ENCODE measurements at regions not wholly inside any gene's neighbourhood (a gene's known extent, or its start where the extent isn't known, plus 50 kb on each side); places are given as distances from the start of the nearest gene placed in this dataset.
"Not testable (repeated sequence)": the region's sequence is repeated elsewhere in the genome, so short reads cannot be mapped to it uniquely, and the experiment has no call there.

GRCh38 chr5:131107128-131107527 is 57.9 kb downstream of the HINT1 start:
- no peak for ATAC-seq
- Mint-ChIP-seq H3K27me3 (no peaks in the 10 kb centered on the region), H3K36me3 (ENCODE audit: low read depth) (no peaks in the 10 kb centered on the region), H3K4me1 (peaks cover 11% of the 10 kb centered on the region), H3K4me3 (no peak overlapping the region), H3K9me3 (no peaks in the 10 kb centered on the region), H3K27ac (no peak overlapping the region)
- no peak for DNase-seq

- no peaks in the 10 kb centered on the region for H3K27me3 Mint-ChIP-seq
- H3K4me3 Mint-ChIP-seq, result no peak overlapping the region
- no peak for ATAC-seq
- peak overlapping the region; percentile 4 for H3K27ac Mint-ChIP-seq
- H3K4me1 Mint-ChIP-seq, result peaks cover 9% of the 10 kb centered on the region
- DNase-seq, result no peak
- no peaks in the 10 kb centered on the region for H3K36me3 Mint-ChIP-seq (ENCODE audit: low read depth)
- no peaks in the 10 kb centered on the region for H3K9me3 Mint-ChIP-seq
Measured at GRCh38 chr5:131104169-131104808, 60.8 kb downstream of the HINT1 start.

GRCh38 chr5:131096774-131097710 is 68.0 kb downstream of the HINT1 start:
- H3K4me3 Mint-ChIP-seq, result no peak overlapping the region

GRCh38 chr5:131095561-131095960 is 69.5 kb downstream of the HINT1 start:
- H3K27ac Mint-ChIP-seq; H3K4me3 Mint-ChIP-seq; ATAC-seq; DNase-seq; H3K4me1 Mint-ChIP-seq; H3K36me3 Mint-ChIP-seq (ENCODE audit: low read depth); H3K27me3 Mint-ChIP-seq; H3K9me3 Mint-ChIP-seq: not testable (repeated sequence)

More at GRCh38 chr5:131096774-131097710, 68.0 kb downstream of the HINT1 start:
- DNase-seq, result no peak
- Mint-ChIP-seq H3K27me3 (no peaks in the 10 kb centered on the region), H3K4me1 (peaks cover 10% of the 10 kb centered on the region), H3K9me3 (peaks cover 7% of the 10 kb centered on the region), H3K36me3 (ENCODE audit: low read depth) (no peaks in the 10 kb centered on the region), H3K27ac (no peak overlapping the region)
- peak; percentile 93 for ATAC-seq

- DNase-seq (no peak), ATAC-seq (no peak)
- no peak overlapping the region for H3K4me3 Mint-ChIP-seq
- H3K4me1 Mint-ChIP-seq, result no peaks in the 10 kb centered on the region
- peaks cover 13% of the 10 kb centered on the region for H3K9me3 Mint-ChIP-seq
- H3K27me3 Mint-ChIP-seq, result peaks cover 2% of the 10 kb centered on the region
- H3K36me3 Mint-ChIP-seq (ENCODE audit: low read depth), result no peaks in the 10 kb centered on the region
- no peak overlapping the region for H3K27ac Mint-ChIP-seq
Measured at GRCh38 chr5:131084436-131084835, 80.6 kb downstream of the HINT1 start.

- no peak overlapping the region for H3K4me3 Mint-ChIP-seq
- H3K9me3 Mint-ChIP-seq, result peaks cover 7% of the 10 kb centered on the region
- H3K36me3 Mint-ChIP-seq (ENCODE audit: low read depth), result no peaks in the 10 kb centered on the region
- H3K4me1 Mint-ChIP-seq, result peaks cover 15% of the 10 kb centered on the region
- H3K27me3 Mint-ChIP-seq, result no peaks in the 10 kb centered on the region
- no peak for DNase-seq
- ATAC-seq, result no peak
- no peak overlapping the region for H3K27ac Mint-ChIP-seq
Measured at GRCh38 chr5:131081913-131082488, 83.1 kb downstream of the HINT1 start.

- Mint-ChIP-seq H3K4me3 (no peak overlapping the region), H3K9me3 (peaks cover under 1% of the 10 kb centered on the region), H3K4me1 (peaks cover 19% of the 10 kb centered on the region), H3K27ac (no peak overlapping the region), H3K27me3 (no peaks in the 10 kb centered on the region), H3K36me3 (ENCODE audit: low read depth) (no peaks in the 10 kb centered on the region)
- DNase-seq (no peak), ATAC-seq (no peak)
Measured at GRCh38 chr5:131081374-131081773, 83.7 kb downstream of the HINT1 start.

- ATAC-seq (no peak), DNase-seq (no peak)
- H3K4me3 Mint-ChIP-seq, result no peak overlapping the region
- H3K9me3 Mint-ChIP-seq, result peaks cover 11% of the 10 kb centered on the region
- no peak overlapping the region for H3K27ac Mint-ChIP-seq
- H3K27me3 Mint-ChIP-seq, result no peaks in the 10 kb centered on the region
- peaks cover 19% of the 10 kb centered on the region for H3K4me1 Mint-ChIP-seq
- no peaks in the 10 kb centered on the region for H3K36me3 Mint-ChIP-seq (ENCODE audit: low read depth)
Measured at GRCh38 chr5:131079232-131079631, 85.8 kb downstream of the HINT1 start.

GRCh38 chr5:131068893-131069643 is 96.0 kb downstream of the HINT1 start:
- Mint-ChIP-seq H3K4me1 (peaks cover 49% of the 10 kb centered on the region), H3K27ac (peak overlapping the region; percentile 58)
- peak; percentile 36 for DNase-seq

GRCh38 chr5:131068076-131068475 is 97.0 kb downstream of the HINT1 start:
- peaks cover 49% of the 10 kb centered on the region for H3K4me1 Mint-ChIP-seq
- no peak for DNase-seq
- H3K4me3 Mint-ChIP-seq, result no peak overlapping the region
- H3K27me3 Mint-ChIP-seq, result no peaks in the 10 kb centered on the region
- peaks cover 13% of the 10 kb centered on the region for H3K9me3 Mint-ChIP-seq
- H3K36me3 Mint-ChIP-seq (ENCODE audit: low read depth), result peaks cover 5% of the 10 kb centered on the region
- no peak overlapping the region for H3K27ac Mint-ChIP-seq
- no peak for ATAC-seq

More at GRCh38 chr5:131068893-131069643, 96.0 kb downstream of the HINT1 start:
- no peak overlapping the region for H3K4me3 Mint-ChIP-seq
- no peaks in the 10 kb centered on the region for H3K27me3 Mint-ChIP-seq
- ATAC-seq, result peak; percentile 98
- H3K9me3 Mint-ChIP-seq, result peaks cover 13% of the 10 kb centered on the region
- peaks cover 5% of the 10 kb centered on the region for H3K36me3 Mint-ChIP-seq (ENCODE audit: low read depth)

GRCh38 chr5:131067636-131068035 is 97.4 kb downstream of the HINT1 start:
- peaks cover 49% of the 10 kb centered on the region for H3K4me1 Mint-ChIP-seq
- H3K9me3 Mint-ChIP-seq, result peaks cover 18% of the 10 kb centered on the region
- no peak overlapping the region for H3K27ac Mint-ChIP-seq
- H3K36me3 Mint-ChIP-seq (ENCODE audit: low read depth), result peaks cover 5% of the 10 kb centered on the region
- no peaks in the 10 kb centered on the region for H3K27me3 Mint-ChIP-seq
- DNase-seq (no peak), ATAC-seq (no peak)
- no peak overlapping the region for H3K4me3 Mint-ChIP-seq

GRCh38 chr5:131064669-131065371 is 100.2 kb downstream of the HINT1 start:
- no peak overlapping the region for H3K27ac Mint-ChIP-seq
- no peak overlapping the region for H3K4me3 Mint-ChIP-seq
- H3K27me3 Mint-ChIP-seq, result no peaks in the 10 kb centered on the region
- peaks cover 18% of the 10 kb centered on the region for H3K9me3 Mint-ChIP-seq
- peak; percentile 69 for ATAC-seq
- peaks cover 41% of the 10 kb centered on the region for H3K4me1 Mint-ChIP-seq
- H3K36me3 Mint-ChIP-seq (ENCODE audit: low read depth), result peaks cover 5% of the 10 kb centered on the region
- no peak for DNase-seq

GRCh38 chr5:131042021-131042789 is 122.9 kb downstream of the HINT1 start:
- no peak overlapping the region for H3K27ac Mint-ChIP-seq
- H3K9me3 Mint-ChIP-seq, result peaks cover 6% of the 10 kb centered on the region
- DNase-seq (no peak), ATAC-seq (no peak)
- no peaks in the 10 kb centered on the region for H3K27me3 Mint-ChIP-seq
- no peak overlapping the region for H3K4me3 Mint-ChIP-seq
- H3K36me3 Mint-ChIP-seq (ENCODE audit: low read depth), result no peaks in the 10 kb centered on the region
- H3K4me1 Mint-ChIP-seq, result no peaks in the 10 kb centered on the region
